ENCODE measurements at regions not wholly inside any gene's neighbourhood (a gene's known extent, or its start where the extent isn't known, plus 50 kb on each side); places are given as distances from the start of the nearest gene placed in this dataset.

DNA sequence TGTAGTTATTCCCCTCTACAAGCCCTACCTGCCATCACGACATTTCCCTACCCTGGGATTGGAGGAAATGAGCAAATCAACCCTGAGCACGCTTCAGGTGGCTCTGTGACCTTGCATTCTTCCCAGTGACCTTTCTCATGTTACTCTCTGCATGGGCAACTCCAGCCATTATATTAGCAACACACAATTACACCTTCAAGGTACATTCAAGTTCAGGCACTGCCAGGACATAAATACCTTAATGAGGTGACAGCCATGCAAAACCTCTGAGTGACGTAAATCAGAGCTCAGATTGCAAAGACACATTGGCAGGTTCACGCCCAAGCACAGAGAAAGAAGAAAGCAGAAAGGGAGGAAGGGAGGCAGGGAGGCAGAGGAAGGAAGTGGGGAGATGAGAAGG is 68.7 kb upstream of the ALK start:
- H4K20me1 ChIP-seq (ENCODE audit: insufficient read depth): no peaks in the 10 kb centered on the region
- TF ChIP-seq EZH2 (IDR thresholded peaks at IDR 0.05; ENCODE audit: insufficient read depth, poor library complexity, severe bottlenecking) (no peak), EZH2phosphoT487 (IDR thresholded peaks at IDR 0.05; ENCODE audit: insufficient read depth, low read depth) (no peak)
- 16 to 18% methylated on average over 4 of the region's 4 CpGs for WGBS, 2 experiments (ENCODE audit: low coverage in 1 of 2, low lambda C conversion rate in 2 of 2, missing lambda C conversion rate in 2 of 2)
- no peaks in the 10 kb centered on the region for H3K4me1 ChIP-seq (ENCODE audit: insufficient read depth)
- no peaks in the 10 kb centered on the region for H3K36me3 ChIP-seq (ENCODE audit: low read depth)
- no peaks in the 10 kb centered on the region for H3K9me3 ChIP-seq (ENCODE audit: low read depth)
- no peaks in the 10 kb centered on the region for H3K9me2 ChIP-seq (ENCODE audit: insufficient read depth)
- H3K9ac ChIP-seq: no peak overlapping the region
- no peak overlapping the region for H3K4me2 ChIP-seq (ENCODE audit: unreplicated experiment)
- no peaks in the 10 kb centered on the region for H3K79me2 ChIP-seq (ENCODE audit: insufficient read depth)
- no peaks in the 10 kb centered on the region for H3F3A ChIP-seq (ENCODE audit: insufficient read depth)
- in situ Hi-C loops (cut with MboI): no loop called here
- no peak overlapping the region for H3K4me3 ChIP-seq
- H3K27ac ChIP-seq: no peak overlapping the region
- H3K27me3 ChIP-seq (replicated peaks; ENCODE audit: insufficient read depth): peaks cover 11% of the 10 kb centered on the region; the same call in 1 of the 2 replicates
- H2AFZ ChIP-seq: no peak overlapping the region
- DNase-seq: no peak

DNA sequence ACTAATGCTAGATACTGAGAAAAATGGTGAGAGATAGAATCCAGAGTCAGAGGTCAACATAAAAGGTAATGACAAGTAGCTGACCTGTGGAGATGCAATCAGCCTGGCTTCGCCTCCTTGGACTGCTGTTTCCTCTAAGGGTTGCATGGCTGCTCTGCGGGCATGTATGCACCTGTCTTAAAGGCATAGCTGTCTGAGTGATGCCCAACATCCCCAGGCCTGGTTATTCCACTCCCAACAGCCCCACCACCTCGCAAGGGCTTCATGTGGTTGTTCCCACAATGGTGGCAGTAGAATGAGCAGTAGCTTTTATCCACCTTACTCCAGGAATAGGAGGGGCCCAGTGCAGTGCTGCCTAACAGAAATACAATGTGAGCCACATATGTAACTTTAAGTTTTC is 69.7 kb upstream of the ALK start:
- Histone ChIP-seq H2AFZ (no peak overlapping the region), H3K36me3 (ENCODE audit: low read depth) (no peaks in the 10 kb centered on the region), H3K9me3 (ENCODE audit: low read depth) (no peaks in the 10 kb centered on the region), H3K27me3 (replicated peaks; ENCODE audit: insufficient read depth) (peaks cover 11% of the 10 kb centered on the region), H3K9me2 (ENCODE audit: insufficient read depth) (no peaks in the 10 kb centered on the region), H3K4me1 (ENCODE audit: insufficient read depth) (no peaks in the 10 kb centered on the region), H3K4me2 (ENCODE audit: unreplicated experiment) (no peak overlapping the region), H3K27ac (no peak overlapping the region), H3F3A (ENCODE audit: insufficient read depth) (no peaks in the 10 kb centered on the region), H3K4me3 (no peak overlapping the region), H4K20me1 (ENCODE audit: insufficient read depth) (no peaks in the 10 kb centered on the region), H3K9ac (no peak overlapping the region), H3K79me2 (ENCODE audit: insufficient read depth) (no peaks in the 10 kb centered on the region)
- WGBS, 2 experiments (ENCODE audit: low coverage in 1 of 2, low lambda C conversion rate in 2 of 2, missing lambda C conversion rate in 2 of 2): 42 to 44% methylated on average over 3 of the region's 3 CpGs
- DNase-seq: no peak
- TF ChIP-seq EZH2phosphoT487 (IDR thresholded peaks at IDR 0.05; ENCODE audit: insufficient read depth, low read depth) (no peak), EZH2 (IDR thresholded peaks at IDR 0.05; ENCODE audit: insufficient read depth, poor library complexity, severe bottlenecking) (no peak)
- in situ Hi-C loops (cut with MboI): no loop called here

DNA sequence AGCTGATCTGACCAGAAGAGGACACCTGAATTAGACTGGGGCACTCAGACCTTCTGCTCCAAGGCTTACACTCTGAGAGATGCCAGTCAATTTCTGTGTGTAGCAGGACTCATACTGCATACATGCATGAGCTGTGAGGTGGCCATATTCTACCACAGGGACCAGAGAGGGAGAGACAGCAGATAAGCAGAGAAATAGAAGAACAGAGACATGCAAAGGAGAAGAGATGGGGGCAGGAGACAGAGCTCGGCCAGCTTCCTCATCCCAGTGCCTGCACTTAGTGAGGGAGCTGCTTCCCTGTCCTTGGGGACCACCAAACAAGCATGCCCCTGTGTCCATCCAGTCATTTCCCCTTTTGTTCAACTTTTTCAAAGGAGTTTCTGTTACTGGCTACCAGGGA is 73.9 kb upstream of the ALK start:
- Histone ChIP-seq H3K79me2 (ENCODE audit: insufficient read depth) (no peaks in the 10 kb centered on the region), H3K9ac (no peak overlapping the region), H3K9me3 (ENCODE audit: low read depth) (no peaks in the 10 kb centered on the region), H3K9me2 (ENCODE audit: insufficient read depth) (no peaks in the 10 kb centered on the region), H3K27ac (no peak overlapping the region), H3K4me3 (no peak overlapping the region), H3K27me3 (replicated peaks; ENCODE audit: insufficient read depth) (peaks cover 21% of the 10 kb centered on the region), H4K20me1 (ENCODE audit: insufficient read depth) (no peaks in the 10 kb centered on the region), H3K36me3 (ENCODE audit: low read depth) (no peaks in the 10 kb centered on the region), H3F3A (ENCODE audit: insufficient read depth) (no peaks in the 10 kb centered on the region), H2AFZ (no peak overlapping the region), H3K4me2 (ENCODE audit: unreplicated experiment) (no peak overlapping the region), H3K4me1 (ENCODE audit: insufficient read depth) (no peaks in the 10 kb centered on the region)
- no peak for TF ChIP-seq EZH2 (IDR thresholded peaks at IDR 0.05; ENCODE audit: insufficient read depth, poor library complexity, severe bottlenecking)
- no peak for TF ChIP-seq EZH2phosphoT487 (IDR thresholded peaks at IDR 0.05; ENCODE audit: insufficient read depth, low read depth)
- DNase-seq: no peak
- in situ Hi-C loops (cut with MboI): no loop called here
- WGBS, 2 experiments (ENCODE audit: low coverage in 1 of 2, low lambda C conversion rate in 2 of 2, missing lambda C conversion rate in 2 of 2): 0 to 4% methylated on average over 1 of the region's 1 CpG

DNA sequence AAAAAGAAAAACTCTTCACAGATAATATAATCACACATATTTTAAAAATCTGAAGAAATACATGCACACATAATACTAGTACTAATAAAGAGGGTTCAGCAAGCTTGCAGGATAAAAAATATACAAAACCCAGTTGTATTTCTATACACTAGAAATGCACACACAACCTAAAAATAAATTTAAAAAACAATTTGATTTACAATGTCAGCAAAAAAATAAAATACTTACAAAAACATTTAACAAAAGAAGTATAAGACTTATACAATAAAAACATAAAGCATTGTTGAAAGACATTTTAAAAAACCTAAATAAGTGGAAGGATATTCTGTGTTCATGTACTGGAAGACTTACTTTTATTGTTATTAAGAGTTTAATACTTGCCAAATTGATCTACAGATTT is 81.7 kb upstream of the ALK start:
- H3K9me2 ChIP-seq (ENCODE audit: insufficient read depth): no peaks in the 10 kb centered on the region
- H3K79me2 ChIP-seq (ENCODE audit: insufficient read depth): no peaks in the 10 kb centered on the region
- H2AFZ ChIP-seq: no peak overlapping the region
- H3F3A ChIP-seq (ENCODE audit: insufficient read depth): no peaks in the 10 kb centered on the region
- H3K27me3 ChIP-seq (replicated peaks; ENCODE audit: insufficient read depth): no peaks in the 10 kb centered on the region
- H3K4me1 ChIP-seq (ENCODE audit: insufficient read depth): no peaks in the 10 kb centered on the region
- H4K20me1 ChIP-seq (ENCODE audit: insufficient read depth): no peaks in the 10 kb centered on the region; the same call in 1 of the 2 replicates
- in situ Hi-C loops (cut with MboI): no loop called here
- H3K27ac ChIP-seq: no peak overlapping the region
- H3K9ac ChIP-seq: no peak overlapping the region
- H3K4me2 ChIP-seq (ENCODE audit: unreplicated experiment): no peak overlapping the region
- DNase-seq: no peak
- H3K9me3 ChIP-seq (ENCODE audit: low read depth): no peaks in the 10 kb centered on the region
- H3K4me3 ChIP-seq: no peak overlapping the region
- TF ChIP-seq EZH2phosphoT487 (IDR thresholded peaks at IDR 0.05; ENCODE audit: insufficient read depth, low read depth) (no peak), EZH2 (IDR thresholded peaks at IDR 0.05; ENCODE audit: insufficient read depth, poor library complexity, severe bottlenecking) (no peak)
- no peaks in the 10 kb centered on the region for H3K36me3 ChIP-seq (ENCODE audit: low read depth)

- Histone ChIP-seq H3K27me3 (replicated peaks; ENCODE audit: insufficient read depth) (peaks cover 3% of the 10 kb centered on the region; the same call in 1 of the 2 replicates), H3K4me3 (no peak overlapping the region), H3F3A (ENCODE audit: insufficient read depth) (0 out of 2 replicates have a peak, but pooled peaks cover 3% of the 10 kb centered on the region), H3K4me1 (ENCODE audit: insufficient read depth) (peaks cover 4% of the 10 kb centered on the region), H3K36me3 (ENCODE audit: low read depth) (no peaks in the 10 kb centered on the region), H2AFZ (no peak overlapping the region), H3K4me2 (ENCODE audit: unreplicated experiment) (no peak overlapping the region), H3K9me2 (ENCODE audit: insufficient read depth) (no peaks in the 10 kb centered on the region), H3K27ac (no peak overlapping the region), H4K20me1 (ENCODE audit: insufficient read depth) (no peaks in the 10 kb centered on the region), H3K79me2 (ENCODE audit: insufficient read depth) (no peaks in the 10 kb centered on the region), H3K9me3 (ENCODE audit: low read depth) (no peaks in the 10 kb centered on the region), H3K9ac (no peak overlapping the region)
- DNase-seq: no peak
- in situ Hi-C loops (cut with MboI): no loop called here
- TF ChIP-seq EZH2 (IDR thresholded peaks at IDR 0.05; ENCODE audit: insufficient read depth, poor library complexity, severe bottlenecking): no peak
- TF ChIP-seq EZH2phosphoT487 (IDR thresholded peaks at IDR 0.05; ENCODE audit: insufficient read depth, low read depth): no peak
- 56 to 57% methylated on average over 4 of the region's 4 CpGs for WGBS, 2 experiments (ENCODE audit: low coverage in 1 of 2, low lambda C conversion rate in 2 of 2, missing lambda C conversion rate in 2 of 2)
Measured at GRCh38 chr2:30022444-30023071, 101.2 kb upstream of the ALK start.

All from GM23248 (cell line).